H54 (cell line): ENCODE measurements at regions not wholly inside any gene's neighbourhood (a gene's known extent, or its start where the extent isn't known, plus 50 kb on each side); places are given as distances from the start of the nearest gene placed in this dataset.

ENCODE experiments used
- DNase-seq: peaks from one replicate; pipeline ENCODE4 v3.0.0; 2011; ENCODE audit warnings: low spot score, mixed read lengths; ENCODE audit not compliant: insufficient read length
- FAIRE-seq: peaks from 3 replicates; lab custom pipeline; 2011; peaks lifted over from hg19 to GRCh38; lab: Jason Lieb, UNC
- POLR2A ChIP-seq: IDR thresholded peaks from 2 replicates; pipeline ENCODE4 v1.6.1; 2011; ENCODE audit warnings: low read depth, mild to moderate bottlenecking, low read length

- DNase-seq (no peak), FAIRE-seq (no peak)
- TF ChIP-seq POLR2A, result no peak
Observed at GRCh38 chr10:42938351-42938750, 138.5 kb upstream of the RET start.

- no peak for DNase-seq
- no peak for FAIRE-seq
- TF ChIP-seq POLR2A, result no peak
Observed at GRCh38 chr10:42939237-42939636, 137.6 kb upstream of the RET start.

GRCh38 chr10:42939685-42940366 is 137.0 kb upstream of the RET start:
- TF ChIP-seq POLR2A, result no peak
- FAIRE-seq (no peak), DNase-seq (no peak)

- DNase-seq, result no peak
Observed at GRCh38 chr10:42940487-42941294, 136.2 kb upstream of the RET start.

GRCh38 chr10:42941295-42941644 is 135.6 kb upstream of the RET start:
- FAIRE-seq (no peak), DNase-seq (no peak)
- TF ChIP-seq POLR2A, result no peak

More at GRCh38 chr10:42940487-42941294, 136.2 kb upstream of the RET start:
- no peak for FAIRE-seq
- TF ChIP-seq POLR2A, result no peak

- no peak for FAIRE-seq
Observed at GRCh38 chr10:42941790-42942189, 135.1 kb upstream of the RET start.

GRCh38 chr10:42942279-42942950 is 134.5 kb upstream of the RET start:
- FAIRE-seq, result no peak
- DNase-seq, result no peak
- no peak for TF ChIP-seq POLR2A

More at GRCh38 chr10:42941790-42942189, 135.1 kb upstream of the RET start:
- no peak for TF ChIP-seq POLR2A
- no peak for DNase-seq

- FAIRE-seq (no peak), DNase-seq (no peak)
- TF ChIP-seq POLR2A, result no peak
Observed at GRCh38 chr10:42943025-42943818, 133.6 kb upstream of the RET start.

GRCh38 chr10:42948040-42948439 is 128.8 kb upstream of the RET start:
- DNase-seq, result no peak
- no peak for TF ChIP-seq POLR2A
- FAIRE-seq, result no peak

- DNase-seq (no peak), FAIRE-seq (no peak)
- no peak for TF ChIP-seq POLR2A
Observed at GRCh38 chr10:42949287-42949686, 127.6 kb upstream of the RET start.

- no peak for TF ChIP-seq POLR2A
- DNase-seq (no peak), FAIRE-seq (no peak)
Observed at GRCh38 chr10:42950606-42951485, 126.0 kb upstream of the RET start.

GRCh38 chr10:42951486-42952251 is 125.2 kb upstream of the RET start:
- DNase-seq, result no peak
- no peak for FAIRE-seq
- no peak for TF ChIP-seq POLR2A
